Spleen (tissue), 11 donors: ENCODE measurements at regions not wholly inside any gene's neighbourhood (a gene's known extent, or its start where the extent isn't known, plus 50 kb on each side); places are given as distances from the start of the nearest gene placed in this dataset.
A peak's percentile ranks its signal among the peaks of the same experiment; 100 is the strongest.

Experiments used
- DNase-seq: peaks from one replicate; pipeline ENCODE4 v3.0.0-alpha.2; 2020
- H3K27ac ChIP-seq, 8 donors: fragments of 200-600 bp; sonication (generic) in 7 of 8; 1 replicate in 4 of 8; 2 replicates in 4 of 8; pipeline versions ENCODE4 v1.5.0 to v1.8.0; 2016 to 2021; ENCODE audit warnings: inconsistent platforms in 4 of 8, mild to moderate bottlenecking in 4 of 8, moderate library complexity in 1 of 8
- H3K27me3 ChIP-seq, 7 donors: fragments of 200-600 bp; sonication (generic) in 6 of 7; replicated peaks in 1 of 7; 1 replicate in 4 of 7; 2 replicates in 3 of 7; pipeline versions ENCODE4 v1.5.0 to v1.8.0; 2016 to 2021; ENCODE audit warnings: inconsistent platforms in 3 of 7, mild to moderate bottlenecking in 1 of 7
- H3K36me3 ChIP-seq, 6 donors: fragments of 200-600 bp; sonication (generic) in 5 of 6; 1 replicate in 4 of 6; 2 replicates in 2 of 6; pipeline versions ENCODE4 v1.5.0 to v1.8.0; 2016 to 2021; ENCODE audit warnings: inconsistent platforms in 2 of 6
- H3K4me1 ChIP-seq, 6 donors: fragments of 200-600 bp; sonication (generic) in 5 of 6; 1 replicate in 3 of 6; 2 replicates in 3 of 6; pipeline versions ENCODE4 v1.5.0 to v1.8.0; 2016 to 2021; ENCODE audit warnings: inconsistent platforms in 3 of 6
- H3K4me3 ChIP-seq, 8 donors: fragments of 200-600 bp; sonication (generic) in 7 of 8; 1 replicate in 4 of 8; 2 replicates in 4 of 8; pipeline versions ENCODE4 v1.5.0 to v1.8.0; 2016 to 2021; ENCODE audit warnings: inconsistent platforms in 4 of 8, mild to moderate bottlenecking in 4 of 8, moderate library complexity in 2 of 8
- H3K9me3 ChIP-seq, 8 donors: fragments of 200-600 bp; sonication (generic) in 7 of 8; 1 replicate in 4 of 8; 2 replicates in 4 of 8; pipeline versions ENCODE4 v1.5.0 to v1.8.0; 2016 to 2021; ENCODE audit warnings: inconsistent platforms in 4 of 8
- POLR2A ChIP-seq, 3 donors: fragments of 450-650 bp; IDR thresholded peaks; one replicate each; pipeline ENCODE4 v1.5.1; 2017; ENCODE audit warnings: antibody characterized with exemption in 3 of 3, mild to moderate bottlenecking in 1 of 3
- POLR2AphosphoS5 ChIP-seq, 3 donors: sonication (generic); formaldehyde crosslinking; IDR thresholded peaks; one replicate each; pipeline ENCODE4 v1.5.1; 2017; ENCODE audit warnings: antibody characterized with exemption in 3 of 3
- WGBS, 5 donors: extraction: QIAGEN DNeasy Blood & Tissue Kit in 3 of 5; methylation state at CpG; one replicate each; pipeline versions ENCODE4 v1.1.5 to v1.1.7; 2013 to 2018; 5-methylcytosine and 5-hydroxymethylcytosine counted together
- intact Hi-C: fragments of 100-400 bp; cut with DNase I; formaldehyde crosslinking; loops from one replicate; pipeline ENCODE4 v1.15.0; 2023; ENCODE audit warnings: low total_unique reads
- TF ChIP-seq, protein P1 (sequence below), 11 experiments: fragments of 200-600 bp in 7 of 11; fragments of 450-650 bp in 4 of 11; sonication (generic) in 4 of 11; IDR thresholded peaks in 8 of 11; conservative IDR thresholded peaks in 3 of 11; 1 replicate in 7 of 11; 2 replicates in 4 of 11; pipeline versions ENCODE4 v1.4.0 to v1.8.0; 2016 to 2021; ENCODE audit warnings: antibody characterized with exemption in 11 of 11, inconsistent platforms in 4 of 11, mild to moderate bottlenecking in 1 of 11
- donor health status: healthy with polysubstance abuse.
- donor health status: DM: no; HTN: no; CAD: no; lungs with moderate emphysema.
- donor health status: DM: no; HTN: no; CAD: no.
- donor health status: Bipolar disorder and iron deficiency.
- donor health status: healthy.
- donor health status: DM: no; HTN: no; CAD: no.
- donor health status: DM: yes; HTN: yes; CAD: no.

DNA sequence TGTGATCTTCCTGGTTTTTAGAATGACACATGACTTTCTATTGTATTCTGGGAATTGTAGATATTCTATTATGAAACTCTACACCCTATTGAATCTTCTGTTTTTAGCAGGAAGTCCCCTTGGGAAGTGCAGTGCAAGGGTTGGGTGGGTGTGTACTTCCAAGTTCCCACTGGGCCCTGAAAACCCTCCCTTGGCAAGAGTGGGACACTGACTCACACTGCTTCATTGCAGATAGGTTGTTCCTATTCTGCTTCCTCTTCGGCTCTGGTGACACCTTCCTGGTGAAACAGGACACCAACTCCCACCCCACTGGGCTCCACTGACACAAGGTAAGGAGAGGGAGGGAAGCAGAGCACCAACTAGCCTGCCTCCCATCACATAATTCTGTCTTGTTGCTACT is 121.8 kb downstream of the KCTD12 start:
- H3K27ac ChIP-seq: peak overlapping the region in 6 of 8 donors; percentile 33 to 74 (median 46)
- H3K27me3 ChIP-seq: no peaks in the 10 kb centered on the region
- H3K4me1 ChIP-seq: peaks cover 0 to 16% (median 5%) of the 10 kb centered on the region in 6 donors
- 13 to 77% (median 43%) methylated on average over 1 of the region's 1 CpG for WGBS, 5 donors
- no peaks in the 10 kb centered on the region for H3K36me3 ChIP-seq
- DNase-seq: peak; percentile 58
- peak in 1 of 3 donors; percentile 66 for TF ChIP-seq POLR2AphosphoS5 (IDR thresholded peaks at IDR 0.05)
- TF ChIP-seq, protein P1, sequence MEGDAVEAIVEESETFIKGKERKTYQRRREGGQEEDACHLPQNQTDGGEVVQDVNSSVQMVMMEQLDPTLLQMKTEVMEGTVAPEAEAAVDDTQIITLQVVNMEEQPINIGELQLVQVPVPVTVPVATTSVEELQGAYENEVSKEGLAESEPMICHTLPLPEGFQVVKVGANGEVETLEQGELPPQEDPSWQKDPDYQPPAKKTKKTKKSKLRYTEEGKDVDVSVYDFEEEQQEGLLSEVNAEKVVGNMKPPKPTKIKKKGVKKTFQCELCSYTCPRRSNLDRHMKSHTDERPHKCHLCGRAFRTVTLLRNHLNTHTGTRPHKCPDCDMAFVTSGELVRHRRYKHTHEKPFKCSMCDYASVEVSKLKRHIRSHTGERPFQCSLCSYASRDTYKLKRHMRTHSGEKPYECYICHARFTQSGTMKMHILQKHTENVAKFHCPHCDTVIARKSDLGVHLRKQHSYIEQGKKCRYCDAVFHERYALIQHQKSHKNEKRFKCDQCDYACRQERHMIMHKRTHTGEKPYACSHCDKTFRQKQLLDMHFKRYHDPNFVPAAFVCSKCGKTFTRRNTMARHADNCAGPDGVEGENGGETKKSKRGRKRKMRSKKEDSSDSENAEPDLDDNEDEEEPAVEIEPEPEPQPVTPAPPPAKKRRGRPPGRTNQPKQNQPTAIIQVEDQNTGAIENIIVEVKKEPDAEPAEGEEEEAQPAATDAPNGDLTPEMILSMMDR (IDR thresholded peaks at IDR 0.05 in 8 of 11, conservative IDR thresholded peaks at IDR 0.05 in 3 of 11): no peak
- intact Hi-C loops: no loop called here
- peak overlapping the region in 3 of 8 donors; percentile 7 to 43 (median 12) for H3K4me3 ChIP-seq
- H3K9me3 ChIP-seq: no peaks in the 10 kb centered on the region

DNA sequence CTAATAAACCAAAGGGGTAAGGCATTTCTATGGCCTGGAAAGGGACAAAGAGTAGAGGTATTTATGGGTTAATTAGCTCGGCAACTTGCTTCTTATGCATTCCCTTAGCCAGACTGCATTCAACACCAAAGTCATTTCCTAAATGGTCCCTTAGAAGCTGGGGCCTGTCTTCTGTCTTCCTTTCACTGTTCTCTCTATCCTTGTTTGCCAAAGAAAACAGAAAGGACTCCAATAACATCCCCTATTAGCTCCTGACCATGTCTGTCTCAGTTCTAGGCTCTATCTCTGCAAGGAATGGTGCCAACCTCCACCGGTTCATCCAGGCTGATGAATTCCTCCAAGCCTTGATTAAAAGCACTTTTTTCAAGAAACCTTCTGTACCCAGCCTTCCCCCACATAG is 123.5 kb downstream of the KCTD12 start:
- intact Hi-C loops: no loop called here
- Histone ChIP-seq H3K9me3 (no peaks in the 10 kb centered on the region), H3K4me1 (peaks cover 0 to 16% (median 5%) of the 10 kb centered on the region in 6 donors), H3K27ac (no peak overlapping the region), H3K36me3 (no peaks in the 10 kb centered on the region), H3K4me3 (no peak overlapping the region), H3K27me3 (no peaks in the 10 kb centered on the region)
- TF ChIP-seq, protein P1 (IDR thresholded peaks at IDR 0.05 in 8 of 11, conservative IDR thresholded peaks at IDR 0.05 in 3 of 11): no peak
- no peak for TF ChIP-seq POLR2AphosphoS5 (IDR thresholded peaks at IDR 0.05)
- TF ChIP-seq POLR2A (IDR thresholded peaks at IDR 0.05): no peak
- DNase-seq: no peak
- WGBS, 5 donors: 82 to 90% (median 87%) methylated on average over 2 of the region's 2 CpGs

DNA sequence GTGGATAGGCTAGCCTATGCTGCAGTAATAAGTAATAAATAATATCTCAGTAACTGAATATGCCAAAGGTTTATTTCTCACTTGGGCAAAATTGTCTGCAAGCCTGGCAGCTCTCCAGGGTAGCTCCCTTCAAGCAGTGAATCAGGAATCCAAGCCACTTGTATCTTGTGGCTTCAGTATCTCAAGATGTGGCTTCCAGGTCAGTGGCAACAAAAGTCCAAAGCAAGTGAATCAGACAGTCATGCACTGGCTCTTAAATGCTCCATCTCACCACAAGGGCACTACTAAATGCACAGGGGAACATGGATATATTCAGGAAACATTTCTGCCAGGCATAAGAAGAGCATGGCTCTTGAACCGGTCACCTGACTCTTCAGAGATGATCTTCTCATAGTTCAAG is 126.3 kb downstream of the KCTD12 start:
- 82 to 96% (median 93%) methylated on average over 1 of the region's 1 CpG for WGBS, 5 donors
- intact Hi-C loops: no loop called here
- no peaks in the 10 kb centered on the region for H3K36me3 ChIP-seq

DNA sequence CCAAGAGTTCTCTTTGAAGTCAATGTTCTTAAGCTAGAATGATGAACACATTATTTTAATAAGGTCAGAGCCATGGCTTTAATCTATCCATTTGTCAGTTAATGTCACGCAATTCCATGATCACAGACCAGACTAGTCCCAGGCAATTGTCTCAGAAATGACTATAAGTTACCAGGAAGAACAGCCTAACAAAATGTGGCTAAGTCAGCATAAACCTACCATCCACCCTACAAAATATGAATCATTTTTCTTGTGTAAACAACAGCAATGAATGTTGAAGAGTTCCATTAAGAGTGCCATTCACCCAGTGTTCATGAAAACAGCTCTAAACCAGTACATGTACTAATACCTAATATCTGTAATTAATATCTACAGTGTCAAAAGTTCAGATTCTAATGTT is 127.5 kb downstream of the KCTD12 start:
- no peak overlapping the region for H3K27ac ChIP-seq
- no peaks in the 10 kb centered on the region for H3K9me3 ChIP-seq
- no peak for DNase-seq
- intact Hi-C loops: no loop called here
- H3K36me3 ChIP-seq: no peaks in the 10 kb centered on the region
- no peak overlapping the region for H3K4me3 ChIP-seq
- WGBS, 5 donors: 83 to 89% (median 88%) methylated on average over 1 of the region's 1 CpG
- TF ChIP-seq, protein P1 (IDR thresholded peaks at IDR 0.05 in 8 of 11, conservative IDR thresholded peaks at IDR 0.05 in 3 of 11): no peak
- no peak for TF ChIP-seq POLR2A (IDR thresholded peaks at IDR 0.05)
- TF ChIP-seq POLR2AphosphoS5 (IDR thresholded peaks at IDR 0.05): no peak
- H3K27me3 ChIP-seq: no peaks in the 10 kb centered on the region
- peaks cover 0 to 14% (median 0%) of the 10 kb centered on the region in 6 donors for H3K4me1 ChIP-seq

More for the DNA sequence above, 126.3 kb downstream of the KCTD12 start:
- H3K4me1 ChIP-seq: peaks cover 0 to 20% (median 5%) of the 10 kb centered on the region in 6 donors
- no peak overlapping the region for H3K4me3 ChIP-seq
- no peaks in the 10 kb centered on the region for H3K9me3 ChIP-seq
- TF ChIP-seq POLR2A (IDR thresholded peaks at IDR 0.05) (no peak), POLR2AphosphoS5 (IDR thresholded peaks at IDR 0.05) (no peak)
- TF ChIP-seq, protein P1 (IDR thresholded peaks at IDR 0.05 in 8 of 11, conservative IDR thresholded peaks at IDR 0.05 in 3 of 11): no peak
- no peak overlapping the region for H3K27ac ChIP-seq
- no peak for DNase-seq
- H3K27me3 ChIP-seq: no peaks in the 10 kb centered on the region
